PC-9 (cell line): ENCODE measurements at regions not wholly inside any gene's neighbourhood (a gene's known extent, or its start where the extent isn't known, plus 50 kb on each side); places are given as distances from the start of the nearest gene placed in this dataset.

Source experiments
- EZH2 ChIP-seq: fragments of 200-600 bp; sonication (generic); IDR thresholded peaks from 2 replicates; pipeline ENCODE4 v1.8.0; 2017; ENCODE audit warnings: antibody characterized with exemption, low read depth
- TF ChIP-seq, protein P1 (sequence below): fragments of 200-600 bp; sonication (generic); conservative IDR thresholded peaks from 2 replicates; pipeline ENCODE4 v1.6.1; 2017; ENCODE audit warnings: mixed run types, antibody characterized with exemption, mild to moderate bottlenecking, moderate library complexity

DNA sequence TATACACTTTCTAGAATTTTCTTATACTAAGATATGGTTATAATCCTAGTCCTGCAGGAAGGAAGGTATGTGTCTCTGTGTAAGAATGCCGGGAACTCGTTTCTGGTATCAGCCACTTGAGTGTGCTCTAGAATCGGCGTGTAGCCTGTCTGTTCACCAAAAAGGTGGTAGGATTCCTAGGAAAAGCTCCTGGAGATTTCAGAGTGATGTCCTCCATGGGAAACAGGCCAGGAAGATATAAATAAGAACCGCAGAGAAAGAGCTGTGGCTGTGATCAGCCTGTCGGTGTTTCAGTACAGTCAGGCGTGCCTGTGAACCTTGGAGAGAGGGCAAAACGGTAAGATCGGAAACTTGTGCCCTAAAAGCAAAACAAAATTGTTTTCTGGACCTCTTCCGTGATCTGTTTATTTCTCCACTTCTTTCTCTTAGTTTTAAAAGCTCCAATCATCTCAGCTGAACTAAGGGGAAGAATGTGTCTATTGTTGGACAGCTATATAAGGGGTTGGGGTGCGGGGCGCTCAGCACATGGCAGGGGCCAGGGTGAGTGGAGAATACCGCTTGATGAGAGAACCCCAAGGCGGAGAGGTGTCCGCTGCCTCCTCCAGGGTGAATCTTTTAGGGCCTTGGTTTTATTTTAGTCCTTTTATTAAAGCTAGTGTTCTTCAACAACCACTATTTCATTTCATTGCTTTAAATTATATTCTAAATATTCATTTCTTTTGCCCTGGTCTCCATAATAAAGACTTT is 303.8 kb upstream of the TENM3 start:
- TF ChIP-seq EZH2: no peak
- TF ChIP-seq, protein P1, sequence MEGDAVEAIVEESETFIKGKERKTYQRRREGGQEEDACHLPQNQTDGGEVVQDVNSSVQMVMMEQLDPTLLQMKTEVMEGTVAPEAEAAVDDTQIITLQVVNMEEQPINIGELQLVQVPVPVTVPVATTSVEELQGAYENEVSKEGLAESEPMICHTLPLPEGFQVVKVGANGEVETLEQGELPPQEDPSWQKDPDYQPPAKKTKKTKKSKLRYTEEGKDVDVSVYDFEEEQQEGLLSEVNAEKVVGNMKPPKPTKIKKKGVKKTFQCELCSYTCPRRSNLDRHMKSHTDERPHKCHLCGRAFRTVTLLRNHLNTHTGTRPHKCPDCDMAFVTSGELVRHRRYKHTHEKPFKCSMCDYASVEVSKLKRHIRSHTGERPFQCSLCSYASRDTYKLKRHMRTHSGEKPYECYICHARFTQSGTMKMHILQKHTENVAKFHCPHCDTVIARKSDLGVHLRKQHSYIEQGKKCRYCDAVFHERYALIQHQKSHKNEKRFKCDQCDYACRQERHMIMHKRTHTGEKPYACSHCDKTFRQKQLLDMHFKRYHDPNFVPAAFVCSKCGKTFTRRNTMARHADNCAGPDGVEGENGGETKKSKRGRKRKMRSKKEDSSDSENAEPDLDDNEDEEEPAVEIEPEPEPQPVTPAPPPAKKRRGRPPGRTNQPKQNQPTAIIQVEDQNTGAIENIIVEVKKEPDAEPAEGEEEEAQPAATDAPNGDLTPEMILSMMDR: no peak
